ENCODE measurements at regions not wholly inside any gene's neighbourhood (a gene's known extent, or its start where the extent isn't known, plus 50 kb on each side); places are given as distances from the start of the nearest gene placed in this dataset.

- no peak for TF ChIP-seq POLR2AphosphoS5 (IDR thresholded peaks at IDR 0.05; ENCODE audit: low read depth, low read length)
- TF ChIP-seq REST (IDR thresholded peaks at IDR 0.05; ENCODE audit: insufficient read depth in 1 of 2, low read depth in 2 of 2, low read length in 2 of 2), result no peak
- TF ChIP-seq SIN3A (IDR thresholded peaks at IDR 0.05; ENCODE audit: borderline replicate concordance, insufficient read depth, low read length), result no peak
These were observed 127.5 kb upstream of the SAMSN1 start for GRCh38 chr21:14673649-14674048.

Measured in PFSK-1 (cell line).